Suppressor macrophage (primary cell): ENCODE measurements at regions not wholly inside any gene's neighbourhood (a gene's known extent, or its start where the extent isn't known, plus 50 kb on each side); places are given as distances from the start of the nearest gene placed in this dataset.
"Not testable (repeated sequence)": the region's sequence is repeated elsewhere in the genome, so short reads cannot be mapped to it uniquely, and the experiment has no call there.

Source experiments
- DNase-seq, 4 experiments: peaks; one replicate each; pipeline ENCODE4 v3.0.0-alpha.2; 2020 to 2022

- DNase-seq: peak; percentile 70 to 81 (median 77)
Measured at GRCh38 chr13:78978381-78978998, 319.5 kb upstream of the OBI1 start.

- DNase-seq: no peak
Measured at GRCh38 chr13:78977311-78977710, 318.4 kb upstream of the OBI1 start.

- DNase-seq: no peak
Measured at GRCh38 chr13:78976696-78977095, 317.7 kb upstream of the OBI1 start.

- no peak for DNase-seq
Measured at GRCh38 chr13:78972561-78972960, 313.6 kb upstream of the OBI1 start.

GRCh38 chr13:78971355-78972025, 312.5 kb upstream of the OBI1 start:
- peak in 2 of 4 experiments; percentile 16 to 31 for DNase-seq

GRCh38 chr13:78960881-78961280, 301.9 kb upstream of the OBI1 start:
- DNase-seq: no peak

- DNase-seq: no peak
Measured at GRCh38 chr13:78958006-78958405, 299.1 kb upstream of the OBI1 start.

- no peak for DNase-seq
Measured at GRCh38 chr13:78940455-78941130, 281.6 kb upstream of the OBI1 start.

- DNase-seq: no peak
Measured at GRCh38 chr13:78934336-78934735, 275.4 kb upstream of the OBI1 start.

- DNase-seq: no peak
Measured at GRCh38 chr13:78915015-78915414, 256.1 kb upstream of the OBI1 start.

- DNase-seq: no peak
Measured at GRCh38 chr13:78913656-78914055, 254.7 kb upstream of the OBI1 start.

GRCh38 chr13:78910147-78910546, 251.2 kb upstream of the OBI1 start:
- DNase-seq: no peak

GRCh38 chr13:78909276-78909675, 250.3 kb upstream of the OBI1 start:
- DNase-seq: no peak

- DNase-seq: no peak
Measured at GRCh38 chr13:78907006-78907405, 248.1 kb upstream of the OBI1 start.

- DNase-seq: no peak
Measured at GRCh38 chr13:78897200-78897599, 238.2 kb upstream of the OBI1 start.

GRCh38 chr13:78884571-78884970, 225.6 kb upstream of the OBI1 start:
- no peak for DNase-seq

GRCh38 chr13:78881751-78882150, 222.8 kb upstream of the OBI1 start:
- DNase-seq: no peak

- DNase-seq: no peak
Measured at GRCh38 chr13:78881054-78881453, 222.1 kb upstream of the OBI1 start.

GRCh38 chr13:78876915-78877549, 218.1 kb upstream of the OBI1 start:
- DNase-seq: no peak

- DNase-seq: no peak
Measured at GRCh38 chr13:78875792-78876580, 217.0 kb upstream of the OBI1 start.

- no peak for DNase-seq
Measured at GRCh38 chr13:78868991-78869390, 210.0 kb upstream of the OBI1 start.

- no peak for DNase-seq
Measured at GRCh38 chr13:78867655-78868054, 208.7 kb upstream of the OBI1 start.

GRCh38 chr13:78866076-78866475, 207.1 kb upstream of the OBI1 start:
- DNase-seq: not testable (repeated sequence)
